Fibroblast of skin of right biceps (primary cell): ENCODE measurements at regions not wholly inside any gene's neighbourhood (a gene's known extent, or its start where the extent isn't known, plus 50 kb on each side); places are given as distances from the start of the nearest gene placed in this dataset.
A peak's percentile ranks its signal among the peaks of the same experiment; 100 is the strongest.
"Not testable (repeated sequence)": the region's sequence is repeated elsewhere in the genome, so short reads cannot be mapped to it uniquely, and the experiment has no call there.

Experiments used
- DNase-seq: peaks from one replicate; pipeline ENCODE4 v3.0.0-alpha.2; 2013

DNA sequence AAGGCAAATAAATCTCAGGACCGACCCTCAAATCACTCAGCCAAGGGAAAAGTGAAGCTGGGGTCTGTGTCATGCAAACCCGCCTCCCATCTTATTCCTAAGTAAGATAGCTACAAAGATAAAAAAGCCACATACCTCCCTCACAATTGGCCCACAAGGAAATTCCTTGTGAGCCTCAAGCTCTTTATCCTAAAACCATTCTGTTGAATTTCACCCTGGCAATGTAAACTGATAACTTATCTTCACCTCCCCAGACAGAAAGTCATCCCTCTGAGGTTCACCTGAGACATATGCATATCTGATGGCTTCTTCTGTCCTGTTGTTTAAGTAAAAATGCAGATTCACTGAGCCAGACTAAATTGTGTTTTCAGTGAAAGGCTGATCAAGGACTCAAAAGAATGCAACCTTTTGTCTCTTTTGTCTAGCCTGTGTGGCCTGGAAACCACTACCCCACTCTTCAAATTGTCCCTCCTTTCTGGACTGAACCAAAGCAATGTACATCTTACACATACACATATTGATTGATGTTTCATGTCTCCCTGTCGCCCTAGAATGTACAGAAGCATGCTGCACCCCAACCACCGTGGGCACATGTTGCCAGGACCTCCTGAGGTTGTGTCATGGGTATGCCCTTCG is 91.3 kb downstream of the MFAP3L start:
- no peak for DNase-seq

DNA sequence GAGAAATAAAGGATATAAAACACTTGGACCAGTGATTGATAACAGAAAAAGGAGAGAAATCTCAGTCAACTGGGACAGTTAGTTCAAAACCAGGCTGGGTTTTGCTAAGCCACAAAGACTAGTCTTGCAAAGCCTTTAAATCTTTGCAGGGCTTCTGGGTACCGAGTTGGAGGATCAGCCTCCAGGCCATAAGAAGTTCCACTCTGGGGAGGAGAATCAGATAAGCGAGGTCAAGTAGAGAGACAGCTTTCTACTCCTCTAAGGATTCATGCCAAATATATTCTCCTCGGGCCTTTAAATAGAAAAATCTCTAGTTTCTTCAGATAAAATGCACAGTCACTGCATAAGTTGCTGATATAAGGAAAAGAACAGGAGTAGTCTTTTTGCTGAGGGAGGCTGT is 92.7 kb downstream of the MFAP3L start:
- no peak for DNase-seq

- DNase-seq: no peak
Observed at GRCh38 chr4:169931964-169932363, 94.2 kb downstream of the MFAP3L start.

- DNase-seq: not testable (repeated sequence)
Observed at GRCh38 chr4:169930755-169931154, 95.4 kb downstream of the MFAP3L start.

DNA sequence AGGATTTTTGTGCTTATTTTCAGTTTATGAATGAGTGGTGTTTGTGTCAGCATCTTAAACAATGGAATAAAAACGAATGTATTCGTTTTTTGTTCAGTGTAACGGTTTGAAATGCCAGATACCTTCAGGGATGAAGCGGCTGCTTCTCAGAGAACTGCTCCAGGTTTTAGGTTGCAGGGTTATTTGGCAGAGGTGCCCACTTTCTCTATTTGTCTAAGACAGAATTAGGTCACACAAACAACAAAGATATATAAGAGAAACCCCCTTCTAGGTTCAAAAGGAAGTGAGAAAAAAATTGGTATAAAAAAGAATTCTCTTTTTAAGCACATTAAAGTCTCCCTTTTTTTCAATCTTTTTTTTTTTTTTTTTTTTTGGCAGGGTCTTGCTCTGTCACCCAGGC is 98.9 kb downstream of the MFAP3L start:
- no peak for DNase-seq

- DNase-seq: no peak
Observed at GRCh38 chr4:169925678-169926077, 100.5 kb downstream of the MFAP3L start.

DNA sequence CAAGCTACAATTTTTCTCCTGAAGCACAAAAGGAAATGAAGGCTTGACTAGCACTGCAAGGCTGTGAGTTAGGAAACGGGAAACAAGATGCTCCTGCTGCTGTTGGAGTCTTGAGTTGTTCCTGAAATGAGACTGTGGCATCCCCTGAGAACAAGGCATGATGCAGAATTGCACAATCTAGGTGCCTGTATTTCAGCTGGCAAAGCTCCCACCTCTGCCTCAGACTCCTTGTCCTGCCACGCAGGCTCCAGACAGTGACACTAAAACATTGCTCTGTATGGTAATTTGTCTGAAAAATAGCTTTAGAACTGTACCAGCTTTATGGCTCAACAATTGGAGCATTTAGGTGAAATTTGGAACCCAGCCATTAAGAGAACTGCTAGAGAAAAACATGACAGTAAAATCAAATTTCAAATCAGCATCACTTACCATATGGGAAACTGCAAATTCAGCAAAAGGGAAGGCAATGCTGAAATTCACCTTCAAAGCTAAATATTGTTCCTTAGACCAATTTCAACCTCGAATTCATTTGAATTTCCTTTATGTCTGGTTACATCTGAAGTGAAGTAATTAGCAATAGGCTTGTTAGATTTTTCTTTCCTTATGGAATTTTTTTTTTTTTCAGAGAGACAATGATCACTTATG is 103.4 kb downstream of the MFAP3L start:
- DNase-seq: no peak

DNA sequence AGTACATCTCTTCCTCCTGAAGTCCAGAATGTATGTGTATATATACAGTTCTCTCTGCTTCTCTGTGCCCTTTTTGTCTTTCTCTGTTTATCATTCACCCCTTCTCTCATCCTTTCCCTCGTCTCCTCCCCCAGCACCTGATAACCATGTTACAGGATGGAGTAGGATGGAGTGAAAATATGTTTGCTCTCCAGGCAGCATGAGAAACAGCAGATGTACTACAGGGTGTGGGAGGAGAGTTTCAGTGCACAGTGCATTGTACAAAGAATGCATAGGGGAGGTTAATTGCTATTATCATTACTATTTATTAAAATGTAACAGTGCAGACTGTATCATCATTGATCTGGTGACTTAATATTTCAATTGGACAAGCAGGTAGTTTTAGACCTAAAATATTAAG is 104.5 kb downstream of the MFAP3L start:
- DNase-seq: no peak

- no peak for DNase-seq
Observed at GRCh38 chr4:169921237-169921636, 105.0 kb downstream of the MFAP3L start.

DNA sequence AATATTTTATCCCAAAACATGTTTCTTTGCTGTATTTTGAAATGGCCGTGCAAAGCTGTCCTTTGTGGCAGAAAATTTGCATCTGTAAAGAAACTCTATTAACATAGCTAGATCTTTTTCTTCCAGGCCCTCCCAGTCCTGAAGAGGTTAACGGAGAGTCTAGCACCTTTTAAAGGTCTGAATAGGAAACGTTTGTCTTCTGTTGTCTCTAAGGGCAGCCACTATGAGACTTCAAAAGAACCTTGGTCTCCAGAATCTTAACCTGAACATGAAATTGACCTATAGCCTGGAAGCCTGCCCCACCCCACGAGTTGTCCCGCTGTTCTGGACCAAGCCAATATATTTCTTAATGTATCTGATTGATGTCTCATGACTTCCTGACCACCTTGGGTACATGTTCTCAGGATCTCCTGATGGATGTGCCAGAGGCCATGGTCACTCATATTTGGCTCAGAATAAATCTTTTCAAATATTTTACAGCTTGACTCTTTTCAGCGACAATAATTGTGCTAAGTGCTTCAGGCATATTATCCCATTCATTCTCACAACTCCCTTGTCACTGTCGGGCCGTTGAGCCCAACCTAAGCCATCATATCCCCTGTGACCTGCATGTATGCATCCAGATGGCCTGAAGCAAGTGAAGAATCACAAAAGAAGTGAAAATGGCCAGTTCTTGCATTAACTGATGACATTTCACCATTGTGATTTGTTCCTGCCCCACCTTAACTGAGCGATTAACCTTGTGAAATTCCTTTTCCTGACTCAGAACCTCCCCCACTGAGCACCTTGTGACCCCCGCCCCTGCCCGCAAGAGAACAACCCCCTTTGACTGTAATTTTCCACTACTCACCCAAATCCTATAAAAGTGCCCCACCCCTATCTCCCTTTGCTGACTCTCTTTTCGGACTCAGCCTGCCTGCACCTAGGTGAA is 106.7 kb downstream of the MFAP3L start:
- DNase-seq: not testable (repeated sequence)

DNA sequence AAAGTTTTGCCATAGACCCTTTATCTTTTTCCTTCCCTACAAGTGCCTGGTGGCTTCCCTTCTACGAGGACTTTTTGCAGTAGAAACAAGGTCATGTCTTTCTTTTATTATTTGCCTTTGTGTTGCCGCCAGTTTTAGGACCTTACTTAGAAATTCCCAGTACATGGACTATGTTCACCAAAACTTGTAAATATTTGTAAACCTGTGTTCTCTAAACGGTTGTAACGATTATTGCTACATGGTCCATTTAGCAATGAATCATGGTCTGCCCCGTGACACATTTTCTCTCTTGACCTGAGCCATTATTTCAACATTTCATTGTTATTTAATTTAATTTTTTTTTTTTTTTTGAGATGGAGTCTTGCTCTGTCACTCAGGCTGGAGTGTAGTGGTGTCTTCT is 110.7 kb downstream of the MFAP3L start:
- DNase-seq: no peak

- DNase-seq: no peak
Observed at GRCh38 chr4:169914866-169915265, 111.3 kb downstream of the MFAP3L start.

DNA sequence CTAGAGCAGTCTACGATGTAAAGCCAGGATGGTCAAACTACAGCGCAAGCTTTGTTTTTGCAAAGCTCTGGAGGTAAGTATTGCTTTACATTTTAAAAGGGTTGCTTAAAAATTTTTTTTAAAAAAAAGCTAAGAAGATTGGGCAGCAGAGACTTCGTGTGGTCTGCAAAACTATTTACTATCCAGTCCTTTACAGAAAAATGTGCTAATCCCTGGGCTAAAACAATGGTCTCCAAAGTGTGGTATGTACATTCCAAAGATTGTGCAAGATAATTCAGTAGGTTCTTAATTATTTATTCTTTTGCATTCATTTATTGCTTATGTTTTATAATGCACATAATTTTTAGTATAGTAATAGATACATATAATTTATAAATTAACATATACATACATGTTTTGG is 113.2 kb downstream of the MFAP3L start:
- DNase-seq: no peak

DNA sequence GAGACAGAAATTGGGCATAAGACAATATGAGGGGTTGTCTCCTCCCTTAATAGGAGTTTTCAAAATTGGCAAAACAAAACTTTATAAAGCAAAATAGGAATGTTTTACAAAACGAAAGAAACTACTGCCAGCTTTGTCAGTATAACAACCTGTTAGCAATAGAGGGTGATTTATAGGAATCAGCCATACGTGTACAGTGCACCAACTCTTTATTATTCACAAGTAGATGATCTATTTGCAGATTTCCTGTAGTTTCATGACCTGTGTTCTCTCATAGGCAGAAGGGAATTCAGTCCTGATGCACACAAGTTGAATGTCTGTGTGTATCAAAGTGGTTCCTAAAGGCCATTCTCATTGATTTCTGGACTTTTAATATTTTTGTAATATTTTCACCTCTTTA is 116.3 kb downstream of the MFAP3L start:
- DNase-seq: no peak

DNA sequence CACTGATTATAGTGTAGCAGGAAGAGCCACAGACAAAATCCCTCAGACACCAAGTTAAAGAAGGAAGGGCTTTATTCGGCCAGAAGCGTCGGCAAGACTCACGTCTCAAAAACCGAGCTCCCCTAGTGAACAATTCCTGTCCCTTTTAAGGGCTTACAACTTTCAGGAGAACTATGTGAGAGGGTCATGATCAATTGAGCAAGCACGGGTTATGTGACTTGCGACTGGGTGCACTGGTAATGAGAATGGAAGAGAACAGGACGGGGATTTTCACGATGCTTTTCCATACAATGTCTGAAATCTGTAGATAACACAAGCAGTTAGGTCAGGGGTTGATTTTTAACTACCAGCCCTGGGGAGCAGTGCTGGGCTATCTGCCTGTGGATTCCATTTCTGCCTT is 116.7 kb downstream of the MFAP3L start:
- no peak for DNase-seq

- DNase-seq: no peak
Observed at GRCh38 chr4:169907705-169908104, 118.5 kb downstream of the MFAP3L start.

DNA sequence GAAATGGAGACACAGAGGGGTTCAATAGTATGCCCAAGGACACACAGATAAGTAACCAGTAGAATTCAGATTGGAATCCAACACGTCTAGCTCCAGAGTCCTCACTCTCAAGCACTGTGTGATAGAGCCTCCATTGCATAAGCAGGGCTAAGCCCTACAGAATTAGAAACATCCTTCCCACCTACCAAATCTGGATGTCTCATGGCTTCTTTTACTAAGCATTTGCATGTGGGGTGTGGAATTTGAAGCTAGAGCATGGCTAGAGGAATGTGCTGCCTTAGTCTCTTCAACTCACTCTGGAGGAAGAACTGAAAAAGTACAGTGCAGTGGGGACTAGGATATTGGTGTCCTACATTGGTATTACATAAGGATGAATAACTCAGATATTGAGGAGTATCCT is 119.4 kb downstream of the MFAP3L start:
- DNase-seq: no peak

DNA sequence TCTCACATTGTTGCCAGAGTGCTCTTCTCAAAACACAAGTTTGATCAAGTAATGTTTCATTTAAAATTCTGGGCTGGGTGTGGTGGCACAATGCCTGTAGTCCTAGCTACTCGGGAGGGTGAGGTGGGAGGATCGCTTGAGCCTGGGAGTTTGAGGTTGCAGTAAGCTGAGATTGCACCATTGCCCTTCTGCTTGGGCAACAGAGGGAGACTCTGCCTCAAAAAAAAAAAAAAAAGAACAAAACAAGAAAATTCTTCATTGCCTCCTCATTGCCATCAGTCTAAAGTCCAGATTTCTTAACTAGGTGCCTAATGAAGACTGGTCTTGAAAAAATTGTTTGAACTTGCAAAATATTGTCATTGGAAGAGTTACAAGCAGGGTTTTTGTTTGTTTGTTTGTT is 120.1 kb downstream of the MFAP3L start:
- no peak for DNase-seq

DNA sequence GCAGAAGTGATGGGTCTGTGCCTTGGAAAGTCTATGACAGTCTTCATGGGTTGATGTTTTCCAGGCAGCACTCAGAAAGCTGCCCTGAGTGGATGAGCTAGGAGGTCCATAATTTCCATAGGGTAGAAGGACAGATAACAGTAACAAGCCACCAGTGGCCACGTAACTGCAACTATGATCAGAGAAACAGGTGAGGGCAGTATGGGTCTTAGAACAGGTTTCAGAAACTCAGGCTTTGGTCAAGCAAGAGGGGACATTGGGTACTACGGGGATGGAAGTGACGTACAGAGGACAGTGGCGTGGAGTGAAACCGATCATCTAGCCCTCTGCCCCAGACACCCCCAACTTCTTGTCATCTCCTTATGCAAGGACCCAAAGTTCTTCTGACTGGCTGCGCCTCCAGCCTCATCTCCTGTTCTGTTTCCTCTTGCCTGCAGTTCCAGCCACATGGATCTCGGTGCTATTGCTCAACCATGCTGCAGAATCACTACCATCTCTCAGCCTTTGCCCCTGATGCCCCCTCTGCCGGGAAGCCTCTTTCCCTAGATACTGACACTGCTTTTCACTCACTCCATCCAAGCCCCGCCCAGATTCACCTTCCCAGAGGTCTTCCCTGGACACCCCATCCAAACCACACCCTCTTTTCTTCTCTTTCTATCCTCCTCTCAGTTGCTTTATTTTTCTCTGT is 123.4 kb downstream of the MFAP3L start:
- no peak for DNase-seq

DNA sequence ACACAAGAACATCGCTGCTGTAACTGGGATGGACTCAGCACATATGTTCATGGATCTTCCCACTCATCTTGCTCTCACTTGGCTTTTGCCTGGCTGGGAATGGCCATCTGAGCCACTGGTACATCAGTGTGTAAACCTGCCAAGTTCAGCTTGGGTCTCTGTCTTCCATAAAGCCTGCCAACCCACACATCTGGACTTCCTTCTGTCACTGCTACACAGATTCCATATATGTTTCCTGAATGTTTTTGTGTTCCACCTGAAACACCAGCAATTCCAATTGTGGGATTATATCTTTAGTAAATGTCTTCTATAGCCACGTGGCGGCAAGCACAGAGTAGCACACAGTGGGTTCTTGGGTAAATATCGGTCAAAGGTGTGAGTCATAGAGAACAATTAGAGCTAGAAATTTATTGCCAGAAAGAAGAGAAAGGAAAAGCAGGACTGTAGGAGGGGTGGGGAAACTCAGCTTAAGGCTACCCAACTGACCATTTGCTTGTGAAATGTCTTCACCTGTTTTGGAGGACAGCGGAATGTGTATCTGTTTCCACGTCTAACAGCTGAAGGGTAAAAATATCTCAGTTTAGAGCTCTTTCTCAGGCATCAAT is 125.9 kb downstream of the MFAP3L start:
- no peak for DNase-seq

DNA sequence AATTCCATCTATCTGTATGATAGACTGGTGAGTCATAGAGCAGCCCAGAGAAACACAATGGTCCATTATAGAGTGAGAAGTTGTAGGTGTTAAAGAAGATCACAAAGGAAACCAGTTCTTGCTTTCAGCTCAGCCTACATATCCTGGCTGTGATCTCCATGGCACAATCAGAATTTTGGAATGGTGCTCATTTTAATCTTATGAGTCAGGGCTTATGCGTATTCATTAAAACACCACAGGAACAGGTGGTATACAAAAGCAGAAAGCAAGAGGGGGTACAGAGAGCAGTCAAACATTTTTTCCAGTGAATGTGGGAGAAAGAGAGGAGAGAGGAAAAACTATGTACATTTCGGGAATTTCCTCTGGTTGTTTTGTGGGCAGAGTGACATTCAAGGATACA is 126.9 kb downstream of the MFAP3L start:
- DNase-seq: peak; percentile 21

- DNase-seq: no peak
Observed at GRCh38 chr4:169898095-169898494, 128.1 kb downstream of the MFAP3L start.

DNA sequence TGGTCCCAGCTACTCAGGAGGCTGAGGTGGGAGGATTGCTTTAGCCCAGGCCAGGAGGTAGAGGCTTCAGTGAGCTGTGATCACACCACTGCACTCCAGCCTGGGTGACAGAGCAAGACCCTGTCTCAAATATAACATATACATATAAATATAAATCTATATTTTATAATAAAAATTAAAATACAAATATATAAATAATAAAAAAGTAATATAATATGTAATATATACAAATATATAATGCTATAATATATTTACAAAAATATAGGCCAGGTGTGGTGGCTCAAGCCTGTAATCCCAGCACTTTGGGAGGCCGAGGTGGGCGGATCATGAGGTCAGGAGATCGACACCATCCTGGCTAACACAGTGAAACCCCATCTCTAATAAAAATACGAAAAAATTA is 131.4 kb downstream of the MFAP3L start:
- not testable (repeated sequence) for DNase-seq
